GM19043 (cell line): ENCODE measurements at regions not wholly inside any gene's neighbourhood (a gene's known extent, or its start where the extent isn't known, plus 50 kb on each side); places are given as distances from the start of the nearest gene placed in this dataset.

Experiments used
- ATAC-seq: cut with Tn5 transposase; IDR thresholded peaks from one replicate; pipeline ENCODE4 v1.9.1; 2021; ENCODE audit warnings: low read depth; ENCODE audit not compliant: unreplicated experiment

- no peak for ATAC-seq
Measured at GRCh38 chr21:41633627-41634026, 125.7 kb upstream of the TMPRSS2 start.

DNA sequence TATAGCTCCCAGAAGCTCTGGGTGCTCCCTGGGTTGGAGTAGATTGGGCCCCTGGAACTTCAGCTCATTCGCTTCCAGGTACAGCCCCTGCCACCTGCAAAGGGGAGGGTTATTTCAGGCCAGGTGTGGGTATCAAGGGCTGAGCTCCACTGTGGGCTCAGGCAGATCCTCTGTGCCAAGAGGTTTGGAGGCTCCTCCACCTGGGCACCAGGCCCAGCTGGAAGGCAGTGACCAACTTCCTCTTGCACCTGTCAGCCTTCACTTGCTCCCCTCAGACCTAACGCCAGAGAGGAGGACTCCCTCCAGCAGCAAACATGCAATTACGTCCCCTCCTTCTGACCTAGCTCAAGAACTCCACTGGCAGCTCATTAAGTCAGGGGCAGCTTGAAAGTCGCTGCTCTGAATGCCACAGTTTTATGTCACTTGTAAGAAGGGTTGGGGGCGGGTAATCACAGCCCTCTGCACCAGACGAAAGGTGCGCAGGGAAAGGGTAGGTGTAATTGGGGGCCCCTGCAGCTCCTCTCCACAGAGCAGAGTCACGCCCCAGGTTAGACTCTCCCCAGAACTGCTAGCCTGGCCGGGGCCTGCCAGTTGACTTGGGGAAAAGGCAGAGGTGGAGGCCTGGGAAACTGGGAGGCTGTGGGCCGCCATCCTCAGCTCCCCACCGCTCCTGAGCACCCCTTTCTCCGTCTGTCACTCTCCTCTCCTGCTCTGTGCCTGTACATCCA is 125.0 kb upstream of the TMPRSS2 start:
- no peak for ATAC-seq

DNA sequence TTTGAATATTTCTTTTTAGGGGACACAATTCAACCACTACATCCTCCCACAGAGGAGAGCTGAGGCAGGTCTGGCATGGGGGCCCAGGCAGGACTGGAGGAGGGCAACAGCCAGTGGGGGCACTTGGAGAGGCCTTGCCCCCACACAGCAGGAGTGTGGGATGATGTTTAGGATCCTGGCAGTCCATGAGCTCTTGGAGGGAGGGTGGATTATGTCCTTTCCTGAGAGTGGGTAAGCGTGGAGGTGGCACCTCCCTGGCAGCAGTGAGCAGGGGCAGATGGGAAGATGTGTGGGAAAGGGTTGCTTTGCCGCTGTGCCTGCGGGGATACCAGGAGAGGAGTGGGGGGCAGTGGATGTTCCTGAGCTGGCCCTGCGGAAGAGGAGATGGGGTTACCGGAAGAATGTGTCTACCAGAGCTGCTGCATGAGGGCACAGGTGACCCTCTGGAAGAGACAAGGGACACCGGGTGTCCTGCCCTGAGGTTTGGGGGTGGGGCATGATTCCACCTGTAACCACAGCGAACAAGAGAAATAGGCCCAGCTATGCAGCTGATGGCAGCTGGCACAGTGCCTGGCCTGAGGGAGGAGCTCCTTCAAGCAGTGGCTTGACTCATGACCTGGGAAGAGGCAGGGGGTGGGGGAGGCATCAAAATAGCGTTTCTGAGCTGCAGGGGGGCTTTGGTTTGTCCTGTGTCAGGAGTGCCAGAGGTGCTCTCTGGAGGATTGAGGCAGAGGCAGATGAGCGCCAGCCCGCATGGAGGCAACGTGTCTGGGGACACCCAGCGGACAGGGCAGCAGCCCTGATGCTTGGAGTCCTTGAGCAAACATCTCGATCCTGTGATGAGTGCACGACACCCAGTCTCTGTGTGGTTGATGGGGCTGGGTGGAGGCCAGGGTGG is 123.9 kb upstream of the TMPRSS2 start:
- no peak for ATAC-seq

- ATAC-seq, result no peak
Measured at GRCh38 chr21:41630917-41631316, 123.0 kb upstream of the TMPRSS2 start.

DNA sequence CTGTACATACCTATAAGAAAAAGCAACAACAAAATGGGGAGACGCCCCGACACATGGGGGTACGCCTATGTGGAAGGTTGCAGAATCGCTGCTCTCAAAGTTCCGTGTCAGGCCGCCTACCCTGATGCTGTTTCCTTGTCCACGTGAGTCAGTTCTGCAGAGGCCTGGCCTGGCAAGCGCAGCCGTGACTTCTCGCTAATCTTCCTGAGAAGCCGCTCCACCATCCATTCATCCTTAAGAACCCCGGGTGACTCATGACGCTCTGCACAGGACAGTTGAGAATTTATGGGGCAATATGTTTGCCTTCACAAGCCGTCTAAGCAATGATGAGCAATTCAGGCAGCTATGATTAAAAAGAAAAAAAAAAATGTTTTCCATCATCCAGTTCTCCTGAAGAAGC is 122.3 kb upstream of the TMPRSS2 start:
- ATAC-seq, result no peak

- no peak for ATAC-seq
Measured at GRCh38 chr21:41628256-41628655, 120.3 kb upstream of the TMPRSS2 start.

GRCh38 chr21:41627428-41627827 is 119.5 kb upstream of the TMPRSS2 start:
- ATAC-seq, result no peak

DNA sequence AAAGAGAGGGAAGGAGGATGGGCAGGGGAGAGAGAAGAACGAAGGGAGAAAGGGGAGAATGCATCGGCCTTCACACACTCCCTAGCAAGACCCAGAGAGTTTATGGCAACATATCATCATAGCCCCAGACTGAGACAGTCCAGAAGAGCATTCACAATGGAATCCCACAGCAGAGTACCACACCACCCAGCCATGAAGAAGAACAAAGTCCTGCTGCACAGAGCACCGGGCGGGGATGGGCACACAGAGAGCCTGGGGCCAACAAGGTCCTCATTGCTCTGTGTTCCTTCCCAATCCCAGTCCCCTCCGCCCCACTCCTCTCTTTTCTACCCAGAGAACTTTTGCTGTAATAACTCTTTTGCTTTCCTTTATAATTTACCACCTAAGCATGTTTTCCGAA is 118.1 kb upstream of the TMPRSS2 start:
- ATAC-seq, result no peak

GRCh38 chr21:41625428-41625827 is 117.5 kb upstream of the TMPRSS2 start:
- no peak for ATAC-seq

GRCh38 chr21:41624674-41625310 is 116.8 kb upstream of the TMPRSS2 start:
- ATAC-seq, result no peak

DNA sequence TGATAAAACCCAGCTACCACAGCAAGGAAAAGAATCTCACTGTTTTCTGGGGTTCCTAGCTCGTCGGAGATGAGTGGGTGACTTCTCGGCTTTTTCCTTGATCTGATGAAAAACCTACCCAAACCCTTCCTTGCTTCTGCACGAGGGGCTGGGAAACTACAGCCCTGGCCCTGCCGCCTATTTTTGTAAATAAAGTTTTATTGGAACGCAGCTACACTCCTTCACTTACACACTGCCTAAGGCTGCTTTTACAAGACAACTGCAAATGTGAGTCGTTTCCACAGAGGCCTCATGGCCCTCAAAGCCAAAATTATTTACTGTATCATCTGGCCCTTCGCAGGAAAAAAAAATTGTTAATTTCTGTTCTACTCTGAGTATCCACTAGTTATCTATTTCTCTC is 116.0 kb upstream of the TMPRSS2 start:
- ATAC-seq, result no peak

DNA sequence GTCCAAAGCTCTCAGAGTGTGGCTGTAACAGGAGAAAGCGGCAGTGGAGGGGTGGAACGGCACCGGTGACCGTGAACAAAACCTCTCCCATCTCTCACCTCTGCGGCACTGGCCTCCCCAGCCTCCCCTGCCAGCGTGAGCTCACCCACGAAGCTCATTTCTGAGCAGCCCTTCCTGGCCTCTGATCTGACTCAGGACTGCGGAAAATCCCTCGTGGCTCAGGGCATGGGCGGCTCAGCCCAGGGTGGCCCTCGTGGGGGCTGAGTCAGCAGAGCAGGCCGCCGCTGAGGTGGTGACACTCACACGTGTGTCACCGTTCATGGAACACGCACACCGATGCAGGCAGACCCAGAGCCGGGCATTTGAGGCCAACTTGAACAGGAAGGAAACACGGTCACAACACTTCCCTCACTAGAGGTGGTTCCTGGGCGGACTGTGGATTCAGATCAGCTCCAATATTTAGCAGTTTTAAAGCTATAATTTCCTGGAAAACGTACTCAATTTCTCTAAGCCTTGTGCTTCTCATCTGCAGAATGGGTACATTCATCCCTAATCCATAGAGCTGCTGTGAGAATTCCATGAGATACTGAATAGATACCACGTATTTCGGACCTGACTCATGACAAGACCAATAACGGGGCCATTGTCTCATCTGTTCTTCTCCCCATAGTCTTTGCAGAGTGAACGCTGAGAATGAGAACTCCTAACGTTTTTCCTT is 115.0 kb upstream of the TMPRSS2 start:
- no peak for ATAC-seq

DNA sequence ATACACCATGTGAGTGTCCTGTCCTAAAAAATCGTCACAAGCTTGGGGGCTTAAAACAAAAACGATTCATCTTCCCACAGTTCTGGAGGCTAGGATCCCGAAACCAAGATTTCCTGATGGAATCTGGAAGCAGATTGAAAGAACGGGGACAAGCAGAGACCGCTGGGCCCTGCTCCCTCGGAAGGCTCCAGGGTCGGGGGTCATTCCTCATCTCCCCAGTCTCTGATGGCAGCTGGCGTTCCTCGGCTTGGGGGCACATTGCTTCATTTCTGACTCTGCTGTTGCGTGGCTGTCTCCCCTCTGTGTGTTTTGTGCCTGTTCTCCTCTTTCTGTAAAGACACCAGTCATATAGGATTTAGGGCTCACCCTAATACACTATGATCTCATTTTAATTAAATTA is 114.2 kb upstream of the TMPRSS2 start:
- ATAC-seq, result no peak

GRCh38 chr21:41621513-41621912 is 113.6 kb upstream of the TMPRSS2 start:
- ATAC-seq, result no peak

DNA sequence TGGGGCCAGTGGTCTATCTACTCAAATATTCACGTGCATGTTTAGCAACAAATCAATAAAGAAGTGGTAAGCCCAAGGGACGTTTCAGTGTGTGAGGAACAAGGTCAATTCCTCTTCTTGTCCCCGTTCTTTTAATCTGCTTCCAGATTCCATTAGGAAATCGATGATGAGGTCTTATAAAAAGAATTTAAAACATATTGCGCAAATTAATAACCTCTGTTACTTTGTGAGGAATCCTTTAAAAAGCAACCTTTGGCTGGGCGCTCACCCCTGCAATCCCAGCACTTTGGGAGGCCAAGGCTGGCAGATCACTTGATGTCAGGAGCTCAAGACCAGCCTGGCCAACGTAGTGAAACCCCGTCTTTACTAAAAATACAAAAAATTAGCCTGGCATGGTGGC is 113.0 kb upstream of the TMPRSS2 start:
- ATAC-seq, result no peak

GRCh38 chr21:41620541-41620940 is 112.6 kb upstream of the TMPRSS2 start:
- ATAC-seq, result no peak

DNA sequence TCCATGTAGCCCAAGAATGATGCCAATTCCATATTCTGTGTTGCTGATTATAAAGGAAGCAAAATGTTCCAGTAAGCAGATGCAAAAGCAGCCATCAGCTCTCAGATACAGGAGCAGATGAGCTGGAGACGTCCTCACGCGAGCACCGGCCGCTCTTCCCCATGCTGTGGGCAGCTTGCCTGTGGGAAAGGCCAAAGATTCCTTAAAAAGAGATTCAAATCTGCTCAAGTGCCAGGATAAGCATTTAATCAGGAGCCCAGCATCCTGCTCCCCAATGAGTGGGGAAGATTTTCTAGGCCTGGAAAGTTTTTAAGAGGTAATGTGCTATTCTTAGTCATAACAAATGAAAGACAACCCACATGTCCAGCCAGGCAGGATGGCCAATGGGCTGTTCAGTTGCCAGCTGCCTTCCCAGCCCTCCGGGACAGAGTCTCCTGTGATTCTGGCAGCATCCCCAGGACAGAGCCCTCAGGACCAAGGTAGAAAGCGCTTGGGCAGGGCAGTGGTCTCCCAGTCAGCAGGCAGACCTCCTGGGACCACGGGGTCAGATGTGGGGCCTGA is 108.2 kb upstream of the TMPRSS2 start:
- no peak for ATAC-seq

- no peak for ATAC-seq
Measured at GRCh38 chr21:41615613-41616012, 107.7 kb upstream of the TMPRSS2 start.

- no peak for ATAC-seq
Measured at GRCh38 chr21:41614511-41614910, 106.6 kb upstream of the TMPRSS2 start.

DNA sequence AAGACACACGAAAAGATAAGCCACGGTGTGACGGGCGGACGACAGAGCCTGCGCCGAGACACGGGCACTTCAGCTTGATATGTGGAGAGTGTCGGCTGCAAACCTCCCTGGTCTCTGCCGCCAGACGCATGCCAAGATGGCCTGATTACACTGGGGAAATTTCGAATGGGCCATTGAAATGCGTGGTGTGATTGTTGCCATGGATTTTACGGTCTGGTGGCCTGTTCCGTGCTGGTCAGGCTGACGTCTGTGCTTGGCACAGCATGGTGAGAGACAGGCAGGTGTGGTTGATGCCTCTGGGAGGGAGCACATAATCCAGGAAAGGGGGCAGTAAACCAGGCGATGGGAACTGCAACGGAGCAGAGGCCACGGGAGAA is 105.6 kb upstream of the TMPRSS2 start:
- no peak for ATAC-seq
